Spleen (tissue), 7 donors: ENCODE measurements at regions not wholly inside any gene's neighbourhood (a gene's known extent, or its start where the extent isn't known, plus 50 kb on each side); places are given as distances from the start of the nearest gene placed in this dataset.

Experiments
- CTCF ChIP-seq, 11 experiments: fragments of 200-600 bp in 7 of 11; fragments of 450-650 bp in 4 of 11; sonication (generic) in 4 of 11; IDR thresholded peaks in 8 of 11; conservative IDR thresholded peaks in 3 of 11; 1 replicate in 7 of 11; 2 replicates in 4 of 11; pipeline versions ENCODE4 v1.4.0 to v1.8.0; 2016 to 2021; ENCODE audit warnings: antibody characterized with exemption in 11 of 11, inconsistent platforms in 4 of 11, mild to moderate bottlenecking in 1 of 11
- POLR2AphosphoS5 ChIP-seq, 3 donors: sonication (generic); formaldehyde crosslinking; IDR thresholded peaks; one replicate each; pipeline ENCODE4 v1.5.1; 2017; ENCODE audit warnings: antibody characterized with exemption in 3 of 3
- donor health status: DM: no; HTN: no; CAD: no; lungs with moderate emphysema.
- donor health status: DM: no; HTN: no; CAD: no.
- donor health status: DM: no; HTN: no; CAD: no.

- TF ChIP-seq POLR2AphosphoS5 (IDR thresholded peaks at IDR 0.05) (no peak), CTCF (IDR thresholded peaks at IDR 0.05 in 8 of 11, conservative IDR thresholded peaks at IDR 0.05 in 3 of 11) (no peak)
Observed at GRCh38 chr12:65695113-65695865, 129.0 kb upstream of the HMGA2 start.
